Omental fat pad (tissue), 3 donors: ENCODE measurements at regions not wholly inside any gene's neighbourhood (a gene's known extent, or its start where the extent isn't known, plus 50 kb on each side); places are given as distances from the start of the nearest gene placed in this dataset.

Experiments used
- ATAC-seq: fragments of 150-250 bp; one replicate; pipeline ENCODE4 v1.9.1; 2016; ENCODE audit warnings: mild to moderate bottlenecking, moderate library complexity; ENCODE audit not compliant: low FRiP score
- DNase-seq: peaks from one replicate; pipeline ENCODE4 v3.0.0-alpha.2; 2019; ENCODE audit warnings: low spot score
- TF ChIP-seq, protein P1 (sequence below), 3 donors: fragments of 450-650 bp; IDR thresholded peaks; one replicate each; pipeline ENCODE4 v1.5.1; 2016 to 2017; ENCODE audit warnings: antibody characterized with exemption in 3 of 3, mild to moderate bottlenecking in 3 of 3, moderate library complexity in 2 of 3

GRCh38 chrX:22541926-22542325 lies 269.2 kb downstream of the CBLL2 start:
- ATAC-seq (no peak), DNase-seq (no peak)

DNA sequence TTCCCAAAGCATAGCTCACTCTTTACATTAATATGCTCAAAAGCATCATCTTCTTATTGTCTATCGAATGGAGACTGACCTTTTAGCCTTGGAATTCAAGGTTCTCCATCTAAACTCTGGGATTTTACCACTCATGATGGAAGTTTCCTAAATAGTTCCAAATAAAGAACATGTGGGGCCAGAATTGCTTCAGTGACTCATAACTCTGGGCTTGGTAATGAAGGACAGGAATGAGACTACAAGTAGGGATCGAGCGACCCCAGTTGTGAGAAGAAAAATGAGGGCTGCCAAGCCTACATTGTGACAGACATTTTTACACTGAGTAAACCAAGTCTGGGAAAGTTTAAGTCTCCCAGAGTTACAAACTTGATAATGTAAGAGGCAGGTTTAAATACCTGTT lies 269.9 kb downstream of the CBLL2 start:
- TF ChIP-seq, protein P1, sequence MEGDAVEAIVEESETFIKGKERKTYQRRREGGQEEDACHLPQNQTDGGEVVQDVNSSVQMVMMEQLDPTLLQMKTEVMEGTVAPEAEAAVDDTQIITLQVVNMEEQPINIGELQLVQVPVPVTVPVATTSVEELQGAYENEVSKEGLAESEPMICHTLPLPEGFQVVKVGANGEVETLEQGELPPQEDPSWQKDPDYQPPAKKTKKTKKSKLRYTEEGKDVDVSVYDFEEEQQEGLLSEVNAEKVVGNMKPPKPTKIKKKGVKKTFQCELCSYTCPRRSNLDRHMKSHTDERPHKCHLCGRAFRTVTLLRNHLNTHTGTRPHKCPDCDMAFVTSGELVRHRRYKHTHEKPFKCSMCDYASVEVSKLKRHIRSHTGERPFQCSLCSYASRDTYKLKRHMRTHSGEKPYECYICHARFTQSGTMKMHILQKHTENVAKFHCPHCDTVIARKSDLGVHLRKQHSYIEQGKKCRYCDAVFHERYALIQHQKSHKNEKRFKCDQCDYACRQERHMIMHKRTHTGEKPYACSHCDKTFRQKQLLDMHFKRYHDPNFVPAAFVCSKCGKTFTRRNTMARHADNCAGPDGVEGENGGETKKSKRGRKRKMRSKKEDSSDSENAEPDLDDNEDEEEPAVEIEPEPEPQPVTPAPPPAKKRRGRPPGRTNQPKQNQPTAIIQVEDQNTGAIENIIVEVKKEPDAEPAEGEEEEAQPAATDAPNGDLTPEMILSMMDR (IDR thresholded peaks at IDR 0.05) = no peak
- DNase-seq (no peak), ATAC-seq (no peak)

More at GRCh38 chrX:22541926-22542325, 269.2 kb downstream of the CBLL2 start:
- TF ChIP-seq, protein P1 (IDR thresholded peaks at IDR 0.05) = no peak

- TF ChIP-seq, protein P1 (IDR thresholded peaks at IDR 0.05) = no peak
- DNase-seq = no peak
- no peak for ATAC-seq
Measured at GRCh38 chrX:22559506-22559905, 286.8 kb downstream of the CBLL2 start.

DNA sequence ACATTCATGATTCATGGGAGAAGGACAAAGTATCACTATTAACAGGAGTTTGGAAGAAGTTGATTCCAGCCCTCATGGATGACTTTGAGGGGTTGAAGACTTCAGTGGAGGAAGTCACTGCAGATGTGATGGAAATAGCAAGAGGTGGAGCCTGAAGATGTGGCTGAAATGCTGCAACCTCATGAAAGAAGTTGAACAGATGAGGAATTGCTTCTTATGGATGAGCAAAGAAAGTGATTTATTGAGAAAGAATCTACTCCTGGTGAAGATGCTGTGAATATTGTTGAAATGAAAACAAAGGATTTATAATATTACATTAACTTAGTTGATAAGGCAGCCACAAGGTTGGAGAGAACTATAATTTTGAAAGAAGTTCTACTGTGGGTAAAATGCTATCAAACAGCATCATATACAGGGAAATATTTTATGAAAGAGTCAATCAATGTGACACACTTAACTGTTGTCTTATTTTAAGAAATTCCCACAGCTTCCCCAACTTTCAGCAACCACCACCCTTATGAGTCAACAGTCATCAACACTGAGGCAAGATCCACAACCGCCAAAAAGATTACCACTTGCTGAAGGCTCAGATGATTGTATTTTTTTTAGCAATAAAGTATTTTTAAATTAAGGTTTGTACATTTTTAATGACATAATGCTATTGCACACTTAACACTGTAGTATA lies 302.6 kb downstream of the CBLL2 start:
- DNase-seq (no peak), ATAC-seq (no peak)
- TF ChIP-seq, protein P1 (IDR thresholded peaks at IDR 0.05) = no peak

DNA sequence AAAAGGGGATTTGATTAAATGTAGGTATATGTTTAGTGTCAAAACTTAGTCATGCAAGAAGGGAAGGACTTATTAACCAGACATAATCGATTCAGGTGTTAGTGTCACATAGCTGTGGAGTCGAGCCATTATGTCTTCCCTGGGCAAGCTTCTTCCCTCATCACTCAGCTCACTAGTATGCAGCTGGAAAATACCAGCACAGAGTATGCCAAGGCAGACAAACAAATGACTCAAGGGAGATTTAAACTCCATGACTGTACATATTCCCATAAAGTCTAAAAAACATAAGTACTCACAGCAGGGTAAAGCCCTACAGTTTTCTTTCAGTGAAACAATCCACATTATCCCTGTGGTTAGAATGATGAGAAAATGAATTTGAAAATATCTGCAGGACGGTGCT lies 304.5 kb downstream of the CBLL2 start:
- ATAC-seq (no peak), DNase-seq (no peak)
- TF ChIP-seq, protein P1 (IDR thresholded peaks at IDR 0.05) = no peak

GRCh38 chrX:22585831-22586230 lies 313.1 kb downstream of the CBLL2 start:
- TF ChIP-seq, protein P1 (IDR thresholded peaks at IDR 0.05) = no peak
- DNase-seq = no peak
- no peak for ATAC-seq

- no peak for ATAC-seq
- TF ChIP-seq, protein P1 (IDR thresholded peaks at IDR 0.05) = no peak
Measured at GRCh38 chrX:22589845-22590244, 317.1 kb downstream of the CBLL2 start.

More at GRCh38 chrX:22589845-22590244, 317.1 kb downstream of the CBLL2 start:
- no peak for DNase-seq
